Liver (tissue), 8 donors: ENCODE measurements at regions not wholly inside any gene's neighbourhood (a gene's known extent, or its start where the extent isn't known, plus 50 kb on each side); places are given as distances from the start of the nearest gene placed in this dataset.

Experiments
- DNase-seq: peaks from one replicate; pipeline ENCODE4 v3.0.0-alpha.2; 2017; ENCODE audit warnings: low spot score
- H3K27ac ChIP-seq, 2 donors: one replicate each; pipeline ENCODE4 v1.7.0; 2013; ENCODE audit warnings: inconsistent platforms in 2 of 2, low read length in 2 of 2, control low read depth in 1 of 2, low read depth in 1 of 2, mild to moderate bottlenecking in 1 of 2
- H3K27me3 ChIP-seq, 4 donors: one replicate each; pipeline versions ENCODE4 v1.6.1 to v1.7.0; 2013; ENCODE audit warnings: low read length in 3 of 4, inconsistent platforms in 1 of 4, mild to moderate bottlenecking in 1 of 4, moderate library complexity in 1 of 4; ENCODE audit not compliant: control insufficient read depth in 4 of 4, insufficient read depth in 4 of 4
- H3K36me3 ChIP-seq, 4 donors: one replicate each; pipeline versions ENCODE4 v1.6.1 to v1.7.0; 2013; ENCODE audit warnings: low read length in 3 of 4, mild to moderate bottlenecking in 3 of 4, low read depth in 1 of 4, moderate library complexity in 1 of 4; ENCODE audit not compliant: control insufficient read depth in 4 of 4, insufficient read depth in 3 of 4
- H3K4me1 ChIP-seq, 4 donors: one replicate each; pipeline versions ENCODE4 v1.6.1 to v1.7.0; 2013; ENCODE audit warnings: low read length in 3 of 4, mild to moderate bottlenecking in 3 of 4, moderate library complexity in 1 of 4; ENCODE audit not compliant: control insufficient read depth in 4 of 4, insufficient read depth in 4 of 4
- H3K4me3 ChIP-seq, 3 donors: one replicate each; pipeline versions ENCODE4 v1.6.1 to v1.7.0; 2013; ENCODE audit warnings: low read length in 3 of 3, control low read depth in 1 of 3, low read depth in 1 of 3, mild to moderate bottlenecking in 1 of 3
- H3K9ac ChIP-seq, 2 donors: one replicate each; pipeline ENCODE4 v1.7.0; 2013; ENCODE audit warnings: low read length in 2 of 2, mild to moderate bottlenecking in 2 of 2, moderate library complexity in 2 of 2, control low read depth in 1 of 2, low read depth in 1 of 2
- H3K9me3 ChIP-seq, 4 donors: one replicate each; pipeline versions ENCODE4 v1.6.1 to v1.7.0; 2013; ENCODE audit warnings: low read length in 3 of 4; ENCODE audit not compliant: control insufficient read depth in 4 of 4
- EGR1 ChIP-seq, 2 donors: IDR thresholded peaks; 2 replicates each; pipeline ENCODE4 v1.6.1; 2016 to 2018; ENCODE audit warnings: antibody characterized with exemption in 2 of 2, low read depth in 2 of 2
- FOXA1 ChIP-seq: IDR thresholded peaks from 2 replicates; pipeline ENCODE4 v1.6.1; 2016; ENCODE audit warnings: antibody characterized with exemption
- FOXA2 ChIP-seq: IDR thresholded peaks from 2 replicates; pipeline ENCODE4 v1.6.1; 2016; ENCODE audit warnings: antibody characterized with exemption
- GABPA ChIP-seq, 2 donors: IDR thresholded peaks in 1 of 2; conservative IDR thresholded peaks in 1 of 2; 2 replicates each; pipeline ENCODE4 v1.6.1; 2016; ENCODE audit warnings: antibody characterized with exemption in 2 of 2, mild to moderate bottlenecking in 1 of 2, moderate library complexity in 1 of 2
- HNF4A ChIP-seq, 2 donors: conservative IDR thresholded peaks; 2 replicates each; pipeline ENCODE4 v1.6.1; 2016; ENCODE audit warnings: antibody characterized with exemption in 2 of 2, mild to moderate bottlenecking in 2 of 2
- HNF4G ChIP-seq: IDR thresholded peaks from 2 replicates; pipeline ENCODE4 v1.6.1; 2016; ENCODE audit warnings: antibody characterized with exemption
- NR2F2 ChIP-seq: IDR thresholded peaks from 2 replicates; pipeline ENCODE4 v1.6.1; 2016; ENCODE audit warnings: antibody characterized with exemption
- RAD21 ChIP-seq, 2 donors: IDR thresholded peaks; 2 replicates each; pipeline ENCODE4 v1.6.1; 2016; ENCODE audit warnings: antibody characterized with exemption in 2 of 2, mild to moderate bottlenecking in 2 of 2
- RXRA ChIP-seq, 2 donors: IDR thresholded peaks; 2 replicates each; pipeline ENCODE4 v1.6.1; 2017 to 2018; ENCODE audit warnings: antibody characterized with exemption in 2 of 2, mild to moderate bottlenecking in 1 of 2
- SP1 ChIP-seq: IDR thresholded peaks from 2 replicates; pipeline ENCODE4 v1.6.1; 2018; ENCODE audit warnings: antibody characterized with exemption, mild to moderate bottlenecking
- TAF1 ChIP-seq: conservative IDR thresholded peaks from 2 replicates; pipeline ENCODE4 v1.6.1; 2016; ENCODE audit warnings: antibody characterized with exemption, mild to moderate bottlenecking
- YY1 ChIP-seq: IDR thresholded peaks from 2 replicates; pipeline ENCODE4 v1.6.1; 2016; ENCODE audit warnings: antibody characterized with exemption, mild to moderate bottlenecking
- WGBS: extraction: QIAGEN DNeasy Blood & Tissue Kit; methylation state at CpG from one replicate; pipeline ENCODE4 v1.1.7; 2013; 5-methylcytosine and 5-hydroxymethylcytosine counted together
- TF ChIP-seq, protein P1 (sequence below): IDR thresholded peaks from 2 replicates; pipeline ENCODE4 v1.6.1; 2016; ENCODE audit warnings: antibody characterized with exemption
- TF ChIP-seq, protein P2 (sequence below): IDR thresholded peaks from 2 replicates; pipeline ENCODE4 v1.6.1; 2016; ENCODE audit warnings: antibody characterized with exemption
- TF ChIP-seq, protein P3 (sequence below): IDR thresholded peaks from 2 replicates; pipeline ENCODE4 v1.6.1; 2016; ENCODE audit warnings: antibody characterized with exemption, mild to moderate bottlenecking
- TF ChIP-seq, protein P4 (sequence below): fragments of 150-350 bp; IDR thresholded peaks from 2 replicates; pipeline ENCODE4 v1.5.1; 2017; ENCODE audit warnings: improper control_type of control experiment, low read depth, low read length; ENCODE audit not compliant: missing input control
- TF ChIP-seq, protein P5 (sequence below): IDR thresholded peaks from 2 replicates; pipeline ENCODE4 v1.6.1; 2016; ENCODE audit warnings: antibody characterized with exemption
- donor health status: healthy.
- donor health status: healthy.
- donor health status: healthy.
- donor health status: healthy.
- donor health status: healthy.

DNA sequence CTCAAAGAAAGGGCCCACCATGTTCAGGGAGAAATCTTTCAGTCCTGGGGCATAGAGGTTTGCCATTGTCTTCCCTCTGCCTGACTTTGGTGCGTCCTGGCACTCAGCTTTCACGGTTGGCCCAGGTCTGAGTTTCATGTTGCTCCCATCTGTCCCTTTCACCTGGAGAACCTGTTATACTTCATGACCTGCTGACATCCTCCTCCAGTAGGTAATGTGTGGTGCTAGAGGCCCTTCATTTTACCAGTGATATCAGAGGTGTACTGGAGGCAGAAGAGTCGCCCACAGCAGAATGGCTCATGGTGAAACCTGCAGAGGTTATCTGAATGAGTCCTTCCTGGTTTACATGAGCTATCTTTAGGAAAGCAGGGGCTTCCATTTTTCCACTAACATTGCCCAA, 128.8 kb upstream of the DLX2 start:
- TF ChIP-seq, protein P1, sequence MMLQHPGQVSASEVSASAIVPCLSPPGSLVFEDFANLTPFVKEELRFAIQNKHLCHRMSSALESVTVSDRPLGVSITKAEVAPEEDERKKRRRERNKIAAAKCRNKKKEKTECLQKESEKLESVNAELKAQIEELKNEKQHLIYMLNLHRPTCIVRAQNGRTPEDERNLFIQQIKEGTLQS, result no peak
- TF ChIP-seq FOXA1 (no peak), EGR1 (IDR thresholded peaks at IDR 0.05; ENCODE audit: low read depth in 2 of 2) (no peak), HNF4A (conservative IDR thresholded peaks at IDR 0.05) (no peak), RXRA (IDR thresholded peaks at IDR 0.05) (no peak), YY1 (no peak), NR2F2 (no peak), TAF1 (no peak), RAD21 (IDR thresholded peaks at IDR 0.05) (no peak), FOXA2 (no peak), SP1 (no peak)
- TF ChIP-seq, protein P2, sequence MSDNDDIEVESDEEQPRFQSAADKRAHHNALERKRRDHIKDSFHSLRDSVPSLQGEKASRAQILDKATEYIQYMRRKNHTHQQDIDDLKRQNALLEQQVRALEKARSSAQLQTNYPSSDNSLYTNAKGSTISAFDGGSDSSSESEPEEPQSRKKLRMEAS, result no peak
- TF ChIP-seq, protein P3, sequence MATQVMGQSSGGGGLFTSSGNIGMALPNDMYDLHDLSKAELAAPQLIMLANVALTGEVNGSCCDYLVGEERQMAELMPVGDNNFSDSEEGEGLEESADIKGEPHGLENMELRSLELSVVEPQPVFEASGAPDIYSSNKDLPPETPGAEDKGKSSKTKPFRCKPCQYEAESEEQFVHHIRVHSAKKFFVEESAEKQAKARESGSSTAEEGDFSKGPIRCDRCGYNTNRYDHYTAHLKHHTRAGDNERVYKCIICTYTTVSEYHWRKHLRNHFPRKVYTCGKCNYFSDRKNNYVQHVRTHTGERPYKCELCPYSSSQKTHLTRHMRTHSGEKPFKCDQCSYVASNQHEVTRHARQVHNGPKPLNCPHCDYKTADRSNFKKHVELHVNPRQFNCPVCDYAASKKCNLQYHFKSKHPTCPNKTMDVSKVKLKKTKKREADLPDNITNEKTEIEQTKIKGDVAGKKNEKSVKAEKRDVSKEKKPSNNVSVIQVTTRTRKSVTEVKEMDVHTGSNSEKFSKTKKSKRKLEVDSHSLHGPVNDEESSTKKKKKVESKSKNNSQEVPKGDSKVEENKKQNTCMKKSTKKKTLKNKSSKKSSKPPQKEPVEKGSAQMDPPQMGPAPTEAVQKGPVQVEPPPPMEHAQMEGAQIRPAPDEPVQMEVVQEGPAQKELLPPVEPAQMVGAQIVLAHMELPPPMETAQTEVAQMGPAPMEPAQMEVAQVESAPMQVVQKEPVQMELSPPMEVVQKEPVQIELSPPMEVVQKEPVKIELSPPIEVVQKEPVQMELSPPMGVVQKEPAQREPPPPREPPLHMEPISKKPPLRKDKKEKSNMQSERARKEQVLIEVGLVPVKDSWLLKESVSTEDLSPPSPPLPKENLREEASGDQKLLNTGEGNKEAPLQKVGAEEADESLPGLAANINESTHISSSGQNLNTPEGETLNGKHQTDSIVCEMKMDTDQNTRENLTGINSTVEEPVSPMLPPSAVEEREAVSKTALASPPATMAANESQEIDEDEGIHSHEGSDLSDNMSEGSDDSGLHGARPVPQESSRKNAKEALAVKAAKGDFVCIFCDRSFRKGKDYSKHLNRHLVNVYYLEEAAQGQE, result no peak
- TF ChIP-seq, protein P4, sequence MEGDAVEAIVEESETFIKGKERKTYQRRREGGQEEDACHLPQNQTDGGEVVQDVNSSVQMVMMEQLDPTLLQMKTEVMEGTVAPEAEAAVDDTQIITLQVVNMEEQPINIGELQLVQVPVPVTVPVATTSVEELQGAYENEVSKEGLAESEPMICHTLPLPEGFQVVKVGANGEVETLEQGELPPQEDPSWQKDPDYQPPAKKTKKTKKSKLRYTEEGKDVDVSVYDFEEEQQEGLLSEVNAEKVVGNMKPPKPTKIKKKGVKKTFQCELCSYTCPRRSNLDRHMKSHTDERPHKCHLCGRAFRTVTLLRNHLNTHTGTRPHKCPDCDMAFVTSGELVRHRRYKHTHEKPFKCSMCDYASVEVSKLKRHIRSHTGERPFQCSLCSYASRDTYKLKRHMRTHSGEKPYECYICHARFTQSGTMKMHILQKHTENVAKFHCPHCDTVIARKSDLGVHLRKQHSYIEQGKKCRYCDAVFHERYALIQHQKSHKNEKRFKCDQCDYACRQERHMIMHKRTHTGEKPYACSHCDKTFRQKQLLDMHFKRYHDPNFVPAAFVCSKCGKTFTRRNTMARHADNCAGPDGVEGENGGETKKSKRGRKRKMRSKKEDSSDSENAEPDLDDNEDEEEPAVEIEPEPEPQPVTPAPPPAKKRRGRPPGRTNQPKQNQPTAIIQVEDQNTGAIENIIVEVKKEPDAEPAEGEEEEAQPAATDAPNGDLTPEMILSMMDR, result no peak
- no peak overlapping the region for H3K9ac ChIP-seq
- H3K27ac ChIP-seq, result no peak overlapping the region
- H3K27me3 ChIP-seq, result peaks cover 0 to 15% (median 4%) of the 10 kb centered on the region in 4 donors
- peaks cover 5 to 11% (median 7%) of the 10 kb centered on the region in 4 donors for H3K4me1 ChIP-seq
- H3K36me3 ChIP-seq, result no peaks in the 10 kb centered on the region
- DNase-seq, result no peak
- H3K4me3 ChIP-seq, result no peak overlapping the region
- no peaks in the 10 kb centered on the region for H3K9me3 ChIP-seq
- 92% methylated on average over 3 of the region's 3 CpGs for WGBS

DNA sequence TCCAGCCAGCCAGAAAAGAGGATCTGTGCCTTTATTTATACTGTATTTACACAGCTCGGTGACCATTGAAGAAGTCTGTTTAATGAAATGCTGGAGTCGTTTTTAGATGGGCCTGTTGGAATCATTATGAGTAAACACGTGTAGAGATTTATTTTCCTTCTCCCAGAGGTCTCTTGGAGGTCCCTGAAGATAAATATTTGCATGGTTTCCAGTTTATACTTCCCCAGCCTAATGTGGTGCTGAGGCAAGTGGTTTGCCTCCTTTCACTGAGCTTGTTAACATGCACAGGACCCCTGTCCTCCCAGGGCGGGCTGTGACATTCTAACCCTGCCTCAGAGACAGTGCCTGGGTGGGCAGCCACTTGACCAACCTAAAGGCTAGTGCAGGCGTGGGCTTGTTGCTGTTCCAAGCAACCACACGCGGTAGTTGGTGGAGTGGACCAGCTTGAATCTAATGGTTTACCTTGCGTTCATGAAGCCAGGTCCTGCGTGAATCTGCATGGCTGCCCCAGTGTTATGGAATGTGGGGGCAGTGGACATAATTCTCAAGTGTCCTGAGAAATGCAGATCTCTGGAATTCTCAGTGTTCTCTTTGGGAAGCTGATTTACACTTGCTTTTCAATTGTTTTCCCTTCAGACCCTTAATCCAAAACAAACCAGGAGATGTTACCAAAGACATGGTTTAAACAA, 130.2 kb upstream of the DLX2 start:
- Histone ChIP-seq H3K9me3 (no peaks in the 10 kb centered on the region), H3K9ac (no peak overlapping the region), H3K4me3 (no peak overlapping the region), H3K36me3 (no peaks in the 10 kb centered on the region), H3K27me3 (peaks cover 0 to 18% (median 4%) of the 10 kb centered on the region in 4 donors), H3K4me1 (peaks cover 5 to 11% (median 7%) of the 10 kb centered on the region in 4 donors), H3K27ac (no peak overlapping the region)
- DNase-seq, result no peak
- 81% methylated on average over 9 of the region's 9 CpGs for WGBS
- TF ChIP-seq NR2F2, result no peak
- no peak for TF ChIP-seq RXRA (IDR thresholded peaks at IDR 0.05)
- TF ChIP-seq, protein P4, result no peak
- TF ChIP-seq EGR1 (IDR thresholded peaks at IDR 0.05; ENCODE audit: low read depth in 2 of 2), result no peak
- no peak for TF ChIP-seq FOXA1
- TF ChIP-seq HNF4A (conservative IDR thresholded peaks at IDR 0.05), result no peak
- TF ChIP-seq TAF1, result no peak
- TF ChIP-seq HNF4G, result no peak
- TF ChIP-seq, protein P5, sequence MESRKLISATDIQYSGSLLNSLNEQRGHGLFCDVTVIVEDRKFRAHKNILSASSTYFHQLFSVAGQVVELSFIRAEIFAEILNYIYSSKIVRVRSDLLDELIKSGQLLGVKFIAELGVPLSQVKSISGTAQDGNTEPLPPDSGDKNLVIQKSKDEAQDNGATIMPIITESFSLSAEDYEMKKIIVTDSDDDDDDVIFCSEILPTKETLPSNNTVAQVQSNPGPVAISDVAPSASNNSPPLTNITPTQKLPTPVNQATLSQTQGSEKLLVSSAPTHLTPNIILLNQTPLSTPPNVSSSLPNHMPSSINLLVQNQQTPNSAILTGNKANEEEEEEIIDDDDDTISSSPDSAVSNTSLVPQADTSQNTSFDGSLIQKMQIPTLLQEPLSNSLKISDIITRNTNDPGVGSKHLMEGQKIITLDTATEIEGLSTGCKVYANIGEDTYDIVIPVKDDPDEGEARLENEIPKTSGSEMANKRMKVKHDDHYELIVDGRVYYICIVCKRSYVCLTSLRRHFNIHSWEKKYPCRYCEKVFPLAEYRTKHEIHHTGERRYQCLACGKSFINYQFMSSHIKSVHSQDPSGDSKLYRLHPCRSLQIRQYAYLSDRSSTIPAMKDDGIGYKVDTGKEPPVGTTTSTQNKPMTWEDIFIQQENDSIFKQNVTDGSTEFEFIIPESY, result no peak
- TF ChIP-seq, protein P3, result no peak
- no peak for TF ChIP-seq GABPA (IDR thresholded peaks at IDR 0.05 in 1 of 2, conservative IDR thresholded peaks at IDR 0.05 in 1 of 2)
